ENCODE measurements at regions not wholly inside any gene's neighbourhood (a gene's known extent, or its start where the extent isn't known, plus 50 kb on each side); places are given as distances from the start of the nearest gene placed in this dataset.

- Histone ChIP-seq H2BK120ac (replicated peaks; ENCODE audit: low read depth, low read length) (no peak overlapping the region), H4K5ac (ENCODE audit: insufficient read length, low read depth, low read length) (no peak overlapping the region), H3K14ac (ENCODE audit: insufficient read length) (no peak overlapping the region), H2AK5ac (ENCODE audit: low read depth, low read length) (no peak overlapping the region), H3K23ac (ENCODE audit: insufficient read length) (no peak overlapping the region), H3K79me2 (ENCODE audit: control insufficient read depth in 1 of 2, insufficient read depth in 2 of 2, low read length in 2 of 2) (no peaks in the 10 kb centered on the region), H3K27me3 (replicated peaks in 1 of 4; ENCODE audit: control insufficient read depth in 3 of 4, extremely low read depth in 1 of 4, insufficient read depth in 3 of 4, low read length in 3 of 4) (peaks cover 76 to 97% (median 91%) of the 10 kb centered on the region in 4 experiments), H3K79me1 (ENCODE audit: low read depth, low read length) (no peaks in the 10 kb centered on the region), H2AFZ (ENCODE audit: low read length) (no peak overlapping the region), H3K27ac (ENCODE audit: low read depth, low read length) (no peak overlapping the region), H3K4me3 (ENCODE audit: extremely low read depth in 1 of 4, insufficient read depth in 2 of 4, low read depth in 3 of 4, low read length in 4 of 4) (no peak overlapping the region), H3K4me1 (replicated peaks in 1 of 4; ENCODE audit: control insufficient read depth in 3 of 4, insufficient read depth in 4 of 4, low read length in 3 of 4) (no peaks in the 10 kb centered on the region; a peak in 1 of 7 replicates), H3K9me3 (ENCODE audit: insufficient read depth in 2 of 2, low read depth in 1 of 2, low read length in 1 of 2) (no peaks in the 10 kb centered on the region), H4K8ac (ENCODE audit: extremely low read depth, insufficient read depth, low read length) (no peak overlapping the region), H3K36me3 (ENCODE audit: control insufficient read depth in 2 of 4, insufficient read depth in 4 of 4, low read length in 3 of 4) (no peaks in the 10 kb centered on the region), H2BK5ac (ENCODE audit: low read depth, low read length) (no peak overlapping the region), H4K20me1 (replicated peaks in 1 of 2; ENCODE audit: control insufficient read depth in 1 of 2, insufficient read depth in 2 of 2, low read length in 2 of 2) (peaks cover 0 to 6% of the 10 kb centered on the region in 2 experiments), H3K4ac (replicated peaks; ENCODE audit: insufficient read length, low read depth, low read length) (no peak overlapping the region), H2BK20ac (ENCODE audit: low read length) (no peak overlapping the region), H3K9ac (replicated peaks in 1 of 4; ENCODE audit: extremely low read depth in 1 of 4, low read depth in 3 of 4, low read length in 3 of 4) (no peak overlapping the region), H3K18ac (ENCODE audit: extremely low read depth, low read length) (no peak overlapping the region), H3K4me2 (ENCODE audit: insufficient read depth in 1 of 2, low read depth in 2 of 2, low read length in 2 of 2) (no peak overlapping the region), H4K91ac (replicated peaks; ENCODE audit: insufficient read length, low read length) (no peak overlapping the region), H3K23me2 (ENCODE audit: low read depth, low read length) (no peaks in the 10 kb centered on the region), H2BK15ac (ENCODE audit: low read length) (no peak overlapping the region), H3K56ac (replicated peaks; ENCODE audit: insufficient read length, low read depth, low read length) (no peak overlapping the region), H2BK12ac (ENCODE audit: low read depth, low read length) (no peak overlapping the region)
- FAIRE-seq (no peak), DNase-seq (ENCODE audit: low read depth in 1 of 2, low spot score in 2 of 2) (no peak)
- WGBS, 2 experiments (ENCODE audit: extremely low coverage in 1 of 2, insufficient coverage in 1 of 2, insufficient read length in 1 of 2, insufficient replicate concordance in 2 of 2, low coverage in 1 of 2, low lambda C conversion rate in 2 of 2, missing lambda C conversion rate in 1 of 2) = 74% methylated on average over 5 of the region's 5 CpGs; no CpG with 5 or more reads in 1 of the 2 experiments
- CTCF ChIA-PET (ENCODE audit: partially characterized antibody) = interaction anchor here (0.7 to 1.0 kb wide), 3 partner anchors 9 to 29 kb away, joined by 3 read pairs; no protein-coding TSS in a partner anchor
- POLR2A ChIA-PET (ENCODE audit: partially characterized antibody) = interaction anchor here (0.8 kb wide), 1 partner anchor 95 kb away, joined by 3 read pairs; no protein-coding TSS in a partner anchor
- no peak for TF ChIP-seq GABPA (IDR thresholded peaks at IDR 0.05; ENCODE audit: borderline replicate concordance, insufficient read depth, low read length)
- no peak for TF ChIP-seq RFX5 (IDR thresholded peaks at IDR 0.05; ENCODE audit: borderline replicate concordance, low read depth, low read length)
- TF ChIP-seq SP4 (IDR thresholded peaks at IDR 0.05; ENCODE audit: low read length) = no peak
- no peak for TF ChIP-seq RBBP5 (IDR thresholded peaks at IDR 0.05; ENCODE audit: borderline replicate concordance, low read depth, low read length)
- no peak for TF ChIP-seq SUZ12 (IDR thresholded peaks at IDR 0.05; ENCODE audit: low read length)
- TF ChIP-seq USF2 (IDR thresholded peaks at IDR 0.05; ENCODE audit: low read length) = no peak
- no peak for TF ChIP-seq TEAD4 (IDR thresholded peaks at IDR 0.05; ENCODE audit: low read depth, low read length)
- TF ChIP-seq POLR2A (IDR thresholded peaks at IDR 0.05; ENCODE audit: control extremely low read depth in 1 of 2, low read depth in 2 of 2, low read length in 2 of 2) = no peak
- no peak for TF ChIP-seq RNF2 (IDR thresholded peaks at IDR 0.05; ENCODE audit: borderline replicate concordance, low read depth, low read length, missing control alignments, poor library complexity, severe bottlenecking)
- TF ChIP-seq TCF12 (IDR thresholded peaks at IDR 0.05; ENCODE audit: low read depth, low read length) = no peak
These were observed 91.4 kb upstream of the TOP3B start for GRCh38 chr22:22073769-22074561.
